Fibroblast of villous mesenchyme (primary cell): ENCODE measurements at regions not wholly inside any gene's neighbourhood (a gene's known extent, or its start where the extent isn't known, plus 50 kb on each side); places are given as distances from the start of the nearest gene placed in this dataset.
A peak's percentile ranks its signal among the peaks of the same experiment; 100 is the strongest.

Source experiments
- DNase-seq: peaks from one replicate; pipeline ENCODE4 v3.0.0-alpha.2; 2010; ENCODE audit warnings: low read depth
- H3K4me3 ChIP-seq: 2 replicates; pipeline ENCODE4 v1.5.1; 2011; ENCODE audit warnings: low read depth, mild to moderate bottlenecking, low read length
- TF ChIP-seq, protein P1 (sequence below): IDR thresholded peaks from 2 replicates; pipeline ENCODE4 v1.5.1; 2012; ENCODE audit warnings: low read depth, mild to moderate bottlenecking, low read length; ENCODE audit not compliant: insufficient read depth

DNA sequence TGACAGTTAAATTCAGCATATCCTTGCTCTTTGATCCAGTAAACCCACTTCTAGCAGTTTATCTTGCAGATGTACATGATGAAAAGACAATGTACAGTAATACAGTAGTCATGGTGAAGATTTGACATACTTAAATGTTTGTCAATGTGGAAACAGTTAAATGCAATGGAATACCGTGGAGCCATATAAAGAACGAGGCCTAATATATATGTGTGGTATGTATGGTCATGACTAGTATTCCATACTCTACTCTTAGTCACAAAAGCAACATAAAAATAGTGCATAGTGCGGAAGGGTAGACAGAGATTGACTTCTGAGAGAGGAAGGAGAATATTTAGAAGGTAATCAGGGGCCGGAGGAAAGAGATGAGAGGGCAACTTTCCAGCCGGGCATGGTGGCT lies 70.7 kb upstream of the ARMC2 start:
- TF ChIP-seq, protein P1, sequence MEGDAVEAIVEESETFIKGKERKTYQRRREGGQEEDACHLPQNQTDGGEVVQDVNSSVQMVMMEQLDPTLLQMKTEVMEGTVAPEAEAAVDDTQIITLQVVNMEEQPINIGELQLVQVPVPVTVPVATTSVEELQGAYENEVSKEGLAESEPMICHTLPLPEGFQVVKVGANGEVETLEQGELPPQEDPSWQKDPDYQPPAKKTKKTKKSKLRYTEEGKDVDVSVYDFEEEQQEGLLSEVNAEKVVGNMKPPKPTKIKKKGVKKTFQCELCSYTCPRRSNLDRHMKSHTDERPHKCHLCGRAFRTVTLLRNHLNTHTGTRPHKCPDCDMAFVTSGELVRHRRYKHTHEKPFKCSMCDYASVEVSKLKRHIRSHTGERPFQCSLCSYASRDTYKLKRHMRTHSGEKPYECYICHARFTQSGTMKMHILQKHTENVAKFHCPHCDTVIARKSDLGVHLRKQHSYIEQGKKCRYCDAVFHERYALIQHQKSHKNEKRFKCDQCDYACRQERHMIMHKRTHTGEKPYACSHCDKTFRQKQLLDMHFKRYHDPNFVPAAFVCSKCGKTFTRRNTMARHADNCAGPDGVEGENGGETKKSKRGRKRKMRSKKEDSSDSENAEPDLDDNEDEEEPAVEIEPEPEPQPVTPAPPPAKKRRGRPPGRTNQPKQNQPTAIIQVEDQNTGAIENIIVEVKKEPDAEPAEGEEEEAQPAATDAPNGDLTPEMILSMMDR: no peak
- DNase-seq: no peak
- H3K4me3 ChIP-seq: no peak overlapping the region

GRCh38 chr6:108778421-108779186 lies 69.6 kb upstream of the ARMC2 start:
- TF ChIP-seq, protein P1: no peak
- DNase-seq: no peak
- H3K4me3 ChIP-seq: no peak overlapping the region

DNA sequence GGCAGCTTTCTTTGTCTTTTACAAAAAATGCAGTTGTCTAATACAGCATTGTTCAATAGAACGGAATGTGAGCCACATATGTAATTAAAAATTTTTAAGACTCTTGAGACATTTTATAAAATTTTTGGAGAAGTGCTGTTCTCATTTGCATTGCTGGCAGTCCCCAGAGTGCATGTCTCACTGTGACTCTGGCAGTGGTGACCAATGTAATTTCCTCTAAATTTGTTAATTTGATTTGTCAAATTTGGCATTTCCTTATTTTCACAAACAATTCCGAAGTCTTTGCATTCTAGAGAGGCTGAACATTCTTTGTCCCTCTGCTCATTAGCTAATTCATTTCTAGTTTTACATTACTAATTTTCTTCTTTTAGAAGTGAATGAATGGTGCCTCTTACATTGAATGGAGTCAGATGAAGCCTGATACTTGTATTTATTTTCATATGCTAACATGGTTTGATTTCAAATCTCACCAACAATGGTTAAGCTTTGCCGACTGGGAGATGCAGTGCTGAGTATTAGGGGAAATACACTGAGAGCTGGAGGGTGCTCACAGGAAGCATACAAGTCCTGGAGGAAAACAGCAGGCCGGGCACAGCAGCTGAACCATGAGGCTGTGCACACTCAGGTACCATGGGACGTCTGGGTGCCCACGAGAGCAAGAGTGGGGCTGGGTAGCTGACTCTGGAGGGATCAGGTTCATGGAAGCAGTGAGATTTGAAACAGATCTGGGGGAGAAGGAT lies 68.5 kb upstream of the ARMC2 start:
- TF ChIP-seq, protein P1: no peak
- DNase-seq: no peak

GRCh38 chr6:108780784-108781183 lies 67.4 kb upstream of the ARMC2 start:
- no peak for DNase-seq
- TF ChIP-seq, protein P1: no peak

More for the DNA sequence above, 68.5 kb upstream of the ARMC2 start:
- no peak overlapping the region for H3K4me3 ChIP-seq

DNA sequence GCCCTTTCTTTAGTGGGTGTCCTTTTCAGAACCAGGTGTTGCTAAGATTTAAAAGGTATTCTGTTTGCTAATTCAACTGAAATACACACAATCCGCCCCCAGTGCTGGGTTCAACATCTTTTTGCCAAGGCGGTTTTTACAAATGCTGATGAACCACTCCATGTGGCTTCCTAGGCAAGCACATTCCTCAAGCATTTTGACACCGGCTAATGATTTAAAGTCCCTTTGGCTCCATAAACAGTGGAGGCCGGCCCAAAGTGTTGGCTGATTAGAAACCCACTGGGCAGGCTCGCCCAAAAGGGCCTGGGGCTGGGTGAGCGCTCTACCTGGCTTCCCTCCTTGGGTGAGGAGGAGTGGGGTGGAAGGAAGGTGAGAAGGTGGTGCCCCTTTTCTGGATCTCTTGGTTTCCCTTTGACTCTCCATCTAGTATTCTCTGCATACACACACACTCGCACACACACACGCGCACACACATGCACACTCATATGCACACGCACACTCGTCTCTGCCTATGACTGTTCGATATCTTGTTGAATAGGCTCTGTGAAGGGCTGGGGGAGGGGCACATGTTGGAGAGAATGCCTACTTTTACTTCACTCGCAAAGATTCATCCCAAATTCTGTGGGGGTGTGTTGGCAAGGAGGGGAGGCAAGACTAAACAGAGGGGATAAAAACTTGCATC lies 66.7 kb upstream of the ARMC2 start:
- DNase-seq: no peak
- peak overlapping the region; percentile 66 for H3K4me3 ChIP-seq
- TF ChIP-seq, protein P1: no peak

More at GRCh38 chr6:108780784-108781183, 67.4 kb upstream of the ARMC2 start:
- H3K4me3 ChIP-seq: no peak overlapping the region

- peak; percentile 87 for DNase-seq
- TF ChIP-seq, protein P1: peak; percentile 79
- peak overlapping the region; percentile 66 for H3K4me3 ChIP-seq
These were observed 65.8 kb upstream of the ARMC2 start for GRCh38 chr6:108782179-108783041.
